T1000 (cell line): ENCODE measurements at regions not wholly inside any gene's neighbourhood (a gene's known extent, or its start where the extent isn't known, plus 50 kb on each side); places are given as distances from the start of the nearest gene placed in this dataset.

Experiments used
- DNase-seq: peaks from one replicate; lab custom pipeline; 2025; ENCODE audit warnings: mixed read lengths; lab: John Stamatoyannopoulos, UW

- DNase-seq, result no peak
These were observed 426.3 kb upstream of the ST6GAL2 start for GRCh38 chr2:107312240-107312639.

DNA sequence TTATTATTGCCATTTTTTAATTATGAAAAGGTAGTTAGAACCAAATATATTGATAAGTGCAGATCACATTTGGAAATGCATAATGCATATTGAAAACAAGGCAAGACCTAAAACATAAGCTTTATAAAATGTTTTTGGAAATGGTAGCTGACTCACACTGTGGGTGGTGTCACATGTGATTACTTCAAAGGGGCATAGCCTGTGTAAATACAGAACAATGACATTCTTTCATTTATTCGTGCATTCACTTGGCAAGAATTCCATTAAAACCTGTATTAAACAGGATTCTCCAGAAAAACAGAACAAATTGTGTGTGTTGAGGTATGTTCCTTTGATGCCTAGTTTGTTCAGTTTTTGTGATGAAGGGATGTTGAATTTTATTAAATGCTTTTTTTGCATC is 427.3 kb upstream of the ST6GAL2 start:
- DNase-seq, result no peak

GRCh38 chr2:107320881-107321280 is 434.9 kb upstream of the ST6GAL2 start:
- DNase-seq, result no peak

- no peak for DNase-seq
These were observed 436.4 kb upstream of the ST6GAL2 start for GRCh38 chr2:107322416-107322815.

DNA sequence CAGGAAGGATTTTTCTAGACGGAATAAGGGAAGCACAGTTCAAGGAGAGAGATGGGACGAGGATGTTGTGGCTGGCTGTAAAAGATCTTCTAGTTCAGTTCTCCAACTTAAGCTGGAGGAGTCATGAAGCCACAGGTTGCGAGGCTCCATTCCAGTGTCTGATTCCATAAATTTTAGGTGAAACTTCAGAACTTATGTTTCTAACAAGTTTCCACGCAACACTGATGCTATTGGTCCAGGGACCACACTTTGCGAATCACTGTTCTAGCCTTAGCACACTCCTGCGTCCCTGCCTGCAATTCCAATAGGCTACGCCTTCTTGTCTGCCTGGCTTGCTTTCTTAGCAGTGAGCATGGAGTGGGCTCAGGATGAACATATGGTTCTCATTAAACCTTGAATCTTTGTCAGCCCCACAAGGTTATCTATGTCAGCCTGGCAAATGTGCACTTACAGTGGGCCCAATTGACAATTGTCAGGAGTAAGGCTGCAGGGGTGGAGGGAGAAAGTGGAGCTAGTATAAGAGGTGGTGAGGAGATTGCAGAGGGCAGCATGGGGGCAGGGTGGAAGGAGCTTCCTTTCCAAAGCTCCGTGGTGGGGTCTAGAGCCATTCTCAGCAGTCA is 438.1 kb upstream of the ST6GAL2 start:
- no peak for DNase-seq

DNA sequence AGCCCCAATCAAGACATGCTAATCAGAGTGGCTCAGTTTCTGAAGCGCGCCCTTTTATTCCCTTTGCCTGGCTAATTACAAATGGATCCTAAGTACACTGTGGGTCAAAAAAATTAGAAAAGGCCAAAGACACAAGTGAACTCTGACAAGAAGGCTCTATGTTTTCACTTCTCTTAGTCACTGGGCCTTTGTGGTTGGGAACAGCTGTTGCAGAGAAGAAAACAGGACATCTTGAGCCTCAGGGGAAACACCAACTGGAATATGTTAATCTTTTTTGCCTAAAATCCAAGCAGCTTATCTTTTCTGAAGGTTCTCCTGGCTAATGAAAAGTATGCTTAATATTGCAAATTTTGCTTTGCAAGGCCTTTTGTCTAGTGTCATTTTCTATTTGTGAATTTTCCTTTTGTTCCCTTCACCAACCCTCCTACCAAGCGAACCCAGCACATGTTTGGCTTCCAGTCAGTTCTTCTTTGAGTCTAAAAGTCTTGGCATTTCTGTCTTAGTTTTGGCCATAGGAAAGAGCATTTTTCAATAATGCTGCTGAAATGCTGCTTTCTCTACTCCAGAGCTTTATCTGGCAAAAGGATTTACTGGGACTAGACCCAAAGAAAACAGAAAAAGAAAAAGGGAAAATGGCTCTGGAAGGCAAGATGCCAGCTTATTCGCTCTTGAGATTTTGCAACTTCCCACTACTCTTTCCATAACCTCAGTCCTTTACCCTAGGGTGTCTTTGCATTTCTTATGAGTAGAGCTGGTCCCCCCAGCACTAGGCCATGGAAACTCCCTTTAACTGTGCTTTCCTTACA is 440.2 kb upstream of the ST6GAL2 start:
- no peak for DNase-seq

DNA sequence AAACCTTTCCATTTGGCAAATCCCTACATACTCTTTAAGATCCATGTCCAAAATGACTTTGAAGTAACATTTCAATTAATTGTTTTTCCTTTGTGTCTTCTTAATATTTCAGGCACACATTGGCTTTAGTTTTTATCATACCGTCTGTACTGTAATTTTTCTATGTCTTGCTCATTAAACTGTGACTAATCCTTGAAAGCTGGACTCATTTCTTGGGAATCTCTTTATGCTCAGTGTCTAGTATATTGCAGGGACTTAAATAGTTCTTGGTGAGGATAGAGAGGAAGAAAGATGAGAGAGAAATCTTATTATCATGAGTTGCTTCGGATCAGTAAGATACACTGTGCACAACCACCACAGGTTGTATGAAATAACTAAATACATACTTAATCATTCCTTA is 448.3 kb upstream of the ST6GAL2 start:
- DNase-seq, result no peak

DNA sequence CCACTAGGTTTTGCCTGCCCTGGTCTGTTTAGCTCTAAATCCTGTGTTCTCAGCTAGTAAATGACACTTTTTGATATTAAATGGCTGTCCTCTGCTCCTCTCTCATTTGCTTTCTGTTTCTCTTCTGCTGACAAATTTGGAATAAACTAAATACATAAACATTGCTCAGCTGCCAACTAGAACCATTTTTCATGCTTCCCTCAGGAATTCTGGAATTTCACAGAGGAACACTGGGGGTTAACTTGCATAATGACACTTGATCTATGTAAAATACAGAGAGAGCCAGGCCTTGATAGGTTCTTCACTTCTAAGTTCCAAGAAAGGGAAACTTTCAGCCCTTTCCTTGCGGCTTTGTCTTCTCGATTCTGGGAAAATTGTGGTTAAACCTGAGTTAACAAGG is 450.6 kb upstream of the ST6GAL2 start:
- no peak for DNase-seq

- no peak for DNase-seq
These were observed 451.4 kb upstream of the ST6GAL2 start for GRCh38 chr2:107337209-107337898.

DNA sequence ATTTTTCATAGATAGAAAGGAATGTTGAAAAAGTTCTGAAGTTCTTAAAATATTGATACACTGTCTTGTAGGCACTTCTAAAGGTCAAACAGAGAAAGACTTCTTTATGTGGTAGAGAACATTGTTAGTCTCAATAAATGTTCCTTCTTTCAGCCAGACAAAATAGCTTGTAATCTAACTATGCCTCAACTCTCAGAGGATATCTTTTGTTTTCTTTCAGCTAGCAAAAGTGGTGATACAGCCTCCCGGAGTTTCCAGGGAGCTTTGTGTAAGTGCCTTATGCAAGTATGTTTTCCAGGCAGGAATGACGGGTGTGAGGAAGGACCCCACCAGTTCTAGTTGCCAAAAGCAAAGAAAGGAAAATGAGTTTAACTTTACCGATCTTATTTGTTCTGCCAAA is 452.1 kb upstream of the ST6GAL2 start:
- DNase-seq, result no peak

GRCh38 chr2:107338571-107338970 is 452.6 kb upstream of the ST6GAL2 start:
- DNase-seq, result no peak

DNA sequence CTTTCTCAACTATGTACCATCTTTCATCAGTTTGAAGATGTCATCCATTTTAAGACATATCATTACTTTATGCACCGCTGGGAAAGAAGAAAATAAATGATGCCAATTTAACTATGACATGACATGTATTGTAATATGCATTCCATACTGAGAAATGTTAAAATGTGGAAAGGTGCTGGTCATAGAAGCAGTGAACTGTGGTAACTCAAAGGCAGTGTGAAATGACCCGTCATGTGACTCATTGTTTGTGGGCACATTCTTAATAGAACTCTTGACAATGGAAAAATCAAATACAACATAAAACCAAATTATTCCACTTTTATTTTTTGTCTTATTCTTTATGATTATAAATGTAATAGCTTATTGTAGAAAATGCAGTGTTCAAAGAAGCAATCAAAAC is 455.0 kb upstream of the ST6GAL2 start:
- no peak for DNase-seq

DNA sequence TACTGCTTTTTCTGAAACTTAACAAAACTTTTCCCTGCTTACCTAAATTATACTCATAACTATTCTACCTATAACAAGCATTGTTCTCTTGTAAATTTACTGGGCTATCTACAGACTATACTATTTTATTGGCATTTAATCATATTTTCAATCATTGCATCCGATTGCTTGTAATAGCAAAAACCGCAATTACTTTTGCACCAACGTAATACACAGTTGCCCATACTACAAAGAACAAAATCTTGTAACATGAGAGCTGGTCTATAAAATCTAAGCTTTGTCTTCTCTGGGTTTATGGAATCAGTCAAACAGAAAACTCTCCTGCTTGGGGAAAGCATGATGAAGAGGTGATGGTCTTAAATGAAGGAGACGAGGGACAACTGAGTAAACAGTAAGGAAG is 463.4 kb upstream of the ST6GAL2 start:
- DNase-seq, result no peak

GRCh38 chr2:107354175-107354574 is 468.2 kb upstream of the ST6GAL2 start:
- DNase-seq, result no peak

DNA sequence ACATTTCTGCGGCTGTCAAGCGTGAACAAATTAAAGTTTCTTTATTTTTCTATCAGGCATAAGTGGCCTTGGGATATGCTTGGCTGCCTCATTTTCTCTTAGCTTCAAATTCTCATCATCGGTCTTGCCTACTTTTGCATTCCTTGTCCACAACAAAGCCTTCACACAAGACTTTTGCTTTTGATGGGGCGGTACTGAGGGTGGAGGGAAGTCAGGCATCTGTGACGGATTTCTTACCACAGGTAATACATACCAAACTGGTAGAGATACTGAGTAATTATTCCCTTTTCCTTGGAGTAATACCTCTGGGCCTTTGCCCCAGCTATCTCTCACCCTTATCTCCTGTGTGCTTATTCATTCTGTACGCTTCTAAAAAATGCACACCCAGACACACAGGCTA is 468.3 kb upstream of the RGPD4 start:
- DNase-seq, result no peak

DNA sequence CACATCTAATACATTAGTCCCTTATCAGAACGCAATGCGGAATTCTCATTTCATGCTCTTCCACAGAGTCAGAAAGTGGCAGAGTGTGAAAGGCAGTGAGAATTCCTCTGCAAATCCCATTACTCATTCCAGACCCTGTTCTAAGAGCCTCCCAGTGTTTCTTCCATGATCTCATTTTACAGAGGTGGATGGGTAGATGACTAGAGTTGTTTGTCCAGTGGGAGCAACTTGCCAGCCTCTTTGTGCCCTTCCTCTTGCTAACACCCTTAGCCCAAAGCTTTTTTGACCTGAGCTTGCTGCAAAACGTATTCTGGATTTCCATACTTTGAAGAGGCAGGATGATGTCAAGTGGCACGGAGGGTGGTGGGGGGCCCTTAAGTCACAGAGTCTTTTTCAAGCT is 467.7 kb upstream of the RGPD4 start:
- DNase-seq, result no peak

- DNase-seq, result no peak
These were observed 464.8 kb upstream of the RGPD4 start for GRCh38 chr2:107361751-107362381.

- DNase-seq, result no peak
These were observed 463.7 kb upstream of the RGPD4 start for GRCh38 chr2:107362993-107363392.

DNA sequence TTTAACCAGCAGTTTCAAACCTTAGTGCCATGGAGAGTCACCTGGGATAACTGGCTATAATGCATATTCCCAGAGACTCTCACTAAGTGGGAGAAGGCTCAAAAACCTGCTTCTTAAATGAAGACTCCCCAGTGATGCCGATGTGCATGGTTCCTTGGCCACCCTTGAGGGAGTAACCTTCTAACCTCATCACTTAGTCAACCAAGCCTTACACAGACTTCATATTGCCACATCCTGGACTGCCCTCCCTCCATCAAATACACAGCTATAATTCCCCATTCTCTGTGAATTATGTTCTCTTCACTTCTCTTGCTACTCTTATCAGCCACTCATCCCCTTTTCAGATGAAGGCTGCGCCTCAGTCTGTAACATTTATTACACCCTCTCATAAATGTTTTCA is 462.9 kb upstream of the RGPD4 start:
- no peak for DNase-seq

DNA sequence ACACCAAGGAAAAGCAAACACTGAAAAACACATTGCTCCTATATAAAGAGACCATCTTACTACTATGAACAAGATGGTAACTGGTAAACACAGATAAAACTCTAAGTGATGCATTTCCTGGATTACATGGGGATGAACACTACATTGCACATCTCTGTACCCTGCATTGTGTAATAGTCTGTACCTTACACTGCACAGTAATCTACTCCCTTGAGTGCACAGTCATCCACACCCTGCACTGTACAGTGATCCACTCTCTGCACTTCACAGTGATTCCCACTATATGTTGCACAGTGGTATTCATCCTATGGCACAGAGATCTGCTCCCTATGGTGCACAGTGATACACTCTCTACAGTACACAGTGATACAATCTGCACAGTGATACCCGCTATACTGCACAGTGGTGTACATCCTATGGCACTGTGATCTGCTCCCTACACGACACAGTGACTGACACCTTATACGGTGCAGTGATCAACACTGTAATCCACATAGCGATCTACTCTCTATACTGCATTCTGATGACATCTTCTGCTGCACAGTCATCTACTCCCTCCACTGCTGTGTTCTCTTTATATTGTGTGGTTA is 462.2 kb upstream of the RGPD4 start:
- DNase-seq, result no peak

GRCh38 chr2:107374249-107374648 is 452.4 kb upstream of the RGPD4 start:
- no peak for DNase-seq

GRCh38 chr2:107376909-107377308 is 449.8 kb upstream of the RGPD4 start:
- no peak for DNase-seq
